NCI-H1092 (cell line): ENCODE measurements at regions not wholly inside any gene's neighbourhood (a gene's known extent, or its start where the extent isn't known, plus 50 kb on each side); places are given as distances from the start of the nearest gene placed in this dataset.

Experiments
- DNase-seq: peaks from one replicate; lab custom pipeline; 2025; lab: John Stamatoyannopoulos, UW

DNA sequence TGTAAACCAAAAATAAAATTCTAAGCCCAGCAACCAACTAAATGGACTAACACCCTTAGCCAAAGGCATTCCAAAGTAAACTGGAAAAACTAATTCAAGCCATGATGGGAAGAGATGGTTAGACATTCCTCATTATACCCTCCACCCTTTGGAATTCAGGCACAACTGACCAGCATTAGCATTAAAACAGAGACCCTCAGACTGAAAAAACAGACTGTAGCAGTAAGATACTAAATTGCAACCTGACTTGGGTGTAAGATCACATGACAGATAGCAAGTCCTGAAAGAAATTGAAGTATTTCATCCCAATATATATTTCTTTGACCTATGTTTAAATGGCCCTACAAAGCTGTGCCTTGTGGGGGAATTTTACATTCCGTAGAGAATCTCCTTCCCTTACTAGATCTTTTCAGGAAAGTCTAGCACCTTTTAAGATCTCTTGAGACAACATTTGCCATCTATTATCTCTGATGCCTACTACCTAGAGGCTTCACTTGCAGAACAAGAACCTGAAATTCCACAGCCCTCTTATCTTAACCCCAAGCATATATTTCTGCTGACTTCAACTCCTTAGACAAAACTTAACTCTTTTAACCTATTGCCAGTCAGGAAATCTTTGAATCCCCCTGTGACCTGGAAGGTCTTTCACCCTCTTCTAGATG is 750.2 kb upstream of the IGFBP3 start:
- no peak for DNase-seq

DNA sequence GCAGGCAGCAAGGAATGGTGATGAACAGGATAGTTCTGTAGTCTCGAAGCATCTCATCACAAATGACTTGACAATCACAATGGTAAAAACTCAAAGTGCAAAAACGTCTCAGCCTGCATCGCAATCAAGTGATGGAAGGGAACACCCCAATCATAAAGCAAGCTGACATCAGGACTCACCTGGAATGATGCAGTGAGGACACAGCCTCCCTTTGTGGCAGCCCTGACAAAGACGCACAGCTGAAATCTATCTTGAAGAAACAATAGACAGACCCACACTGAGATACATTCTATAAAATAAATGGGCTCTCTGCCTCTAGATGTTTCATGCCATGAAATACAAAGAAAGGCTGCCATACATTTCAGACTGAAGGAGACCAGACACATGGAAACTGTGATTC is 748.0 kb upstream of the IGFBP3 start:
- DNase-seq, result no peak

DNA sequence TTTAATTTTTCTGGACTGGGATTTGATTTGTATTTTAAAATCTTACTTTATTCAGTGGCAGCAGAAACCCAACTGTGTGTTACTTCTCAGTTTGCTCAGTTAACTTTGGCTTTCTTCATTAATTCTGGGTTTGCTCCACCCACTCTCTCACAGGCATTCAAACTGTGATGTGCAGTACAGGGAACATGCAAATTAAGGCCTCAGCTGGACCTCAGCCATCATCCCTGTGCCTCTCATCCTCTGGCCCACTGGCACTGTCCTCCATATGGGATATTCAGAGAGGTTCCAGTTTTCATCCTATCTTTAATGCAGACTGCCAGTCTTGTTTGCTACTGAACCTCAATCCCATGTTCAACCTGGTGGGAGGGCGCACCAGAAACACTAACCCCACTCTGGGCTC is 743.4 kb upstream of the IGFBP3 start:
- DNase-seq, result no peak

DNA sequence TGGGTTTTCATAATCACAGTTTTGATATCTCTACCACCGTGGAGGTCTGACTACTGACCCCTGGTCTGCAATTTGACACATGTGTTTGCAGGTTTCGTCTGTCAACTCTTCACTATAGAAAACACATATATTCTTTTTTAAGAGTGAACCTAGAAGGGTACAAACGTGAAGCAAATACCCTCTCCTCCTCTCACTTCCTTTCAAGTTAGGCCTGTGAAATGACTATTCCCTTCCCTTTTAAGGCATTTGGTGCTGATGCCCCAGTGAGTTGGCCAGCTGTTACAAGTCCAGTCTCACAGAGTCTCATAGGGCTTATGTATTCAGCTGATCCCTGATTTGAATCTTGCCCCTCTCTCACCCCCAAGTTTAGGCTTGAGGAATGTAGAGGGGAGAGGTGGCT is 742.0 kb upstream of the IGFBP3 start:
- no peak for DNase-seq

DNA sequence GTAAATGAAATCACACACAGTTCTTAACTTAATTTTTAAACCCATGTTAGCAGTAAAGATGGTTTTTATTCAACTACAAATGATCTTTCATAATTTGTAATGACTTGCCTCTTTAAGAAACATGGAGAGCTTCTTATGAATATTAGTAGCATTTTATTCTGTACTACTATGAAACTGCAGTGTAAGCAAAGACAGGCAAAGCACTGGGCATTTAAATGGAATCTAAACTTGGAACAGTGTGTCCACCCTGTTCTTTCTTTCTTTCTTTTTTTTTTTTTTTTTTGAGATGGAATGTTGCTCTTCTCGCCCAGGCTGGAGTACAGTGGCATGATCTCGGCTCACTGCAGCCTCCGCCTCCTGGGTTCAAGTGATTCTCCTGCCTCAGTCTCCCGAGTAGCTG is 740.4 kb upstream of the IGFBP3 start:
- no peak for DNase-seq

DNA sequence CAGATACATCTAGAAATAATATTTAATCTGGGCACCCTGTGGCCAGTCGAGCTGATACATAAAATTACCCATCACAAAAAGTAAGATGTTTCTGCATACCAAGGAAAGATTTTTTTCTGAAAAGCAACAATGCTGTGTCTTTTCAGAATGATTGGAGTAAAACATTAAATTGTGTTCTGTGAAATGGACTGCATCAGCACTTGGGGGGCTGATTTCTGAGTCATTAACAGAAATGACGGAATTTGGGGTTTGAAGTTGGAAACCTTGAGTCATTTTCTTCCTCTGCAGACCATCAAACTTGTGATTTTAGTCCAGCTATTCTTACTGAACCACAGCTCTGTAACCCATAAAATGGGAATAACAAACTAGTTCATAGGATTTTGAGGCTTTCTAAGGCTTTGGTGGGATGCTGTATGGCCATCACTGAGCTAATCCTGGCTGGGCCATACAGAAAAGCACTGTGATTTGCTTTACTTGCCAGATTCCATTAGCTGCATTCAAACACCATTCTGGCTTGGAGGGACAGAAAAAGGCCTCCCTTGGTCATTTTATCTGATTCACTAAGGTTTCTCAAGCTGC is 739.4 kb upstream of the IGFBP3 start:
- no peak for DNase-seq

DNA sequence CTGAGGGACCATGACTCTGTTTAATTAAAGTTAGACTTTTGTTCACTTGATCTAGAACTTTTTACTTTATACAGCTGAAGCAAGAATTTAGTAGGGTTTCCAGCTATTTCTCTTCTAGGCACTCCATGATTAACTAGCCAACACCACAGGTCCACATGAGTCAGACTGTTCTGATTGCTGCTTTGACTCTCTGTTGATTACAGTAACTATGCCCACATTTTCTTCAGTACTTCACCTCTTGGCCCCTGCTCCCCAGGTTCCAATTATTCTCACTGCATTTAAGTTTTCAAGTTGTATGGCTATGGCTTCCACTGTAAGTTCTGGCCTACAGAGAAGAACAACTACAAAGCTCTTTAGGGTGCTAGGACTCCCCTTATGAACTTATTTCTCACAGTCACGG is 737.2 kb upstream of the IGFBP3 start:
- DNase-seq, result no peak

DNA sequence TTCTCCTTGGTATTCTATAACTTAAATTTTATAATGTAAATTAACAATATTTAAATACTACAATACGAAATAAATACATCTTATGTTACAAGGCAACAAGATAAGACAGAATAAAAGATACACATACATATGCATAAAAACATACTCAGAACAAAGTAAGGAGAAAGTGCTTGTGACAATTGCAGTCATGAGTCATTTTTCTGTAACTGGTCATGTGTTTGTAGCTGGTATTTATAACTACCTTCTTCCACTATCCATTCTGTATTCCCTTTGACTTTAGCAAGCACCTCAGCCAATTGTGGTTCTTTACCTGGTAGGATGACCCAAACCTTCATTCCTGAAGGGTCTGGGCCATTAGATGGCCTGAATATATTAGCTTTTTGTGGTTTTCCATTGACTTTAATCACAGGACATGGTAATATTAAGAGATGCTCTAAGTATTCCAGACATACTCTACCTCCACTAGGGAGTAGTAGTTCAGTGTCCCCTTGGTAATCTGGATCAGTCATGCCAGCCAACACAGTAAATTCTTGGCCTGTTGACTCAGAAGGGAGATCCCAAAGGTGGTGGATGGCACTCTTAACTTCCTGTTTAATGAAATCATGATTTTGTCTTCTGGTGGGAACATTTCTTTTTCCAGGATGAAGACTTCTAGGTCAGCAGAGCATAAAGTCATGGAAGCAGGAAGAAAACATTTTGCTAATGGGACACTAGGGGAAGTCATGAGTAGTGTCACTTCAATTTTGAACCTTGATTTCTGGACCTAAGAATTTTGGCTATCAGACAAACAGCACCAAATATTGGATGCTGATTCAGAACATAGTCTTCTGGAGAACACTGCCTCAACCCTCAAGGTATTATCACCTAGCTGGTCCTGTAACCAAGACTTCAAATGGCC is 733.7 kb upstream of the IGFBP3 start:
- no peak for DNase-seq

DNA sequence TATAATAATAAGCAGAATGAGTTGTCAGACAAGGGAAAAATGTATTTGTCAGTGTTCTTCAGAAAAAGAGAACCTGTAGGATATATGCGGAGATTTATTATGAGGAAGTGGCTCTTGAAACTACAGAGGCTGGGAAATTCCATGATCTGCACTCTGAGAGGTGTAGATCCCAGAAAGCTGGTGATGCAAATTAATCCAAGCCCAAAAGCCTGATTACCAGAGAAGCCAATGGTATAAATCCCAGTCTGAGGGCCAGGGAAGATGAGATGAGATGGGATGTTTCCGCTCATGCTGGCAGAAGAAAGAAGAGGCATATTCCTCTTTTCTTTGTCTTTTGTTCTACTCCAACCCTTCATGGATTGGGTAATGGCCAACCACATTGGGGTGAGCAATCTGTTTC is 732.8 kb upstream of the IGFBP3 start:
- no peak for DNase-seq

DNA sequence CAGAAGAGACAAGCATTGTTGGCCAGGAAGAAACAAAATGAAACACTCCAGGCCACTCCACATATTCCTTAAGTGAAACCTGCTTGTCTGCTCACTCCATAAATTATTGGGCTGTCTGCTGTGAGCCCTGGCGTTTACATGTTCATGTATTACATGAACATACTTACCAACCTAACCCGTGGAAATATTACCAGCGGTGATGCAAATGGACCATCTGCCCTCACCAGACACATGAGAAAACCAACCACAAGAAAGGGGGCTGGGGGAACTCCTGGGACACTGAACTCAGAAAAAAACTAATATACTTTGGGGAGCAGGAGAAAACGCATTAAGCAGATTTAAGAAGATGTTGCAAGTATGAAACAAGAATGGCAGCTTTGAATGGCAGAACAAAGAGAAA is 731.2 kb upstream of the IGFBP3 start:
- no peak for DNase-seq

DNA sequence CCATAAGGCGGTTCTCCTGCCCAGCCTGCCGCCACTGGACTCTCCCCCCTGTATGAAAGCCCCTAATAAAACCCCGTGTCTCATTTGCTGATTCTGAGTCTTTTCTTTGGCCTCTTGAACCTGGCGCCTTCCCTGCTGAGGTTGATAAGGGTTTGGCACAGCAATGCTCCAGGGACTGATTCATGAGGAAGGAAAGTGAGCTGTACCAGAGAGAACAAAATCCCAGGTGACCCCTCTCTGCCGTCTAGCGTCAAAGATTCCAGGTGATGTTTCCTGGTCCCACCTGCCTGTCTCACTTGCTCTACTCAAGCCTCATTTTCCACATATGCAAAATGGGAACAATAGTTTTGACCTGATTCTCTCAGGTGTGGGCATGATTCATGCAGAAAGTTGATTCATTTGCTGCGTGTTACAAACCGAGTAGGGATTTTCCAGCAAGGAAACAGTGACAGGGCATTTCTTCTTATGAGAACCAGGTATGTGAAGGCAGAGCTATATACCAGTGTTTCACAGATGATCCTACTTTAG is 730.6 kb upstream of the IGFBP3 start:
- no peak for DNase-seq

DNA sequence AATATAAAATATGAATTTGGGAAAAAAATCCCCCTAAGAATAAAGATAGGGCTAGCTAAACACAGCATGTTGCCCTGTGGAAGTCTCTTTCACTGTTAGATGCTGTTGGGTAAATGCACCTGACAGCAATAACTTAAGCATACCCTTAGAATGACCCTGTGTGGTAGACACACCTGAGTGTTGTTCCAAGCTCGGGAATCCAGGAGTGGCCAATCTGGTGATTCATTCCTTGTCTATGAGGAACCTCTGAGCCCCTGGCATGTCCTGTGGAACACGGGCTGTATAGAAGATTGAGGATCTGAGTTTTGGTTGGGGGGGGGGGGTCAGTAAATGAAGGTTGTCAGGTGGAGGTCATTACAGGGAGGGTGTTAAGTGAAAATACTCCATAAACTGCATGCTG is 730.0 kb upstream of the IGFBP3 start:
- DNase-seq, result no peak

DNA sequence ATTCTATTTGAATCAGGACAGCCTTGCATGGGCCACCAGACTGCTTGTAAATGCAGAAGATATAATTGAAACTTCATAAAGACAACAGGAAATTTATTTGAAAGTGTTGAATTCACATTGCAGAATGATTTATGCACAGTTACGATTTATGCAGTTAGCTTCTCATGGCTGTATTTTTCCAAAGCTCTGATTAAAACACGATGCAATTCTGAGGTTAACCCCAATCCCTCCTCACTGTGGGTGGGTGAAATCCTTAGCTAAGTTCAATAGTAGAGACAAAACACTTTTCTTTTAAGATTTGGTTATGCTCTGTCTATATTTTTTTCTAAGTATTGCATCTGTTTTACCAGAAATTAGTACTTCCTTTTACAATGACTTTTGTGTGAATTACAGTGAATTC is 728.8 kb upstream of the IGFBP3 start:
- DNase-seq, result no peak

DNA sequence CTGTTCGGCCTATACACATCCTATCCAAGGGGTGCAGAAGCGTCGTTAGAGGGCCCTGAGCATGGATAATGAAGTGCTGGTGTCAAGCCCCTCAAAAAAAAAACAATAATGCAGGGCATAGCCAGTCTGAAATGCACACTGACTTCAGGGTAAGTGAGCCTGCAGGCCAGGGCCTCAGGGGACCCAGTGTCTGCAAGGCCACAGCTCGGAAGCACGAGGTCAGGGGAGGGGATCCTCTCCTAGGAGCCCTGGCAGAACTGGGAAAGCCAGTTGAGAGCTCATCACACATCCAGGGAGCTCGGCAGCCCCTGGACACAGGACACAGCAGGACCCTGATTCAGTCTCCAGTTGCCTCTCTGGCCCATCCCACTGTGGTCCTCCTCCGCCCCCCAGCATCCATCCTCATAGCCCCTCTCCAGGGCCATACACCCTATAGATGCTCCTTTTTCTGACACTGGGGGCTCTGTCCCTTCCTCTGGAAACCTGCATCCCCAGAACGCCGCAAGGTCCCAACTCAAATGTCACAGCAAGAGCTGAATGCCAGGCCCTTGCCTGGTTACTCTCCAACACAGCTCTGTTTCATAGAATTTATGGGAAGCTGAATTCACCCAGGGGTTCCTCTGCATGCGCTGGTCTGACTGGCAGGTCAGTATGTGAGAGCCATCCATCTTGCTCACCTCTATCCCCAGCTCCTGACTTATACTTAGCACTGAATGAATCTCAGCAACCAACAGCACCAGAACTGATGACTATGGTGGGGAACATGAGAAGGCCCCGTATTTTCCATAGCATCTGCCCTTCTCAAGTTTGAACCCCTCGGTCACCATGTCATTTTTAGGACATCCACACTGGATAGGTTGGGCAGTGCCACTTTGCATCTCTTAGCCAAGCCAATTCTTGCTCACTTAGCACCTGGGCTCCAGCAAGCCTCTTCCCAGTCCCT is 717.0 kb upstream of the IGFBP3 start:
- DNase-seq, result no peak

DNA sequence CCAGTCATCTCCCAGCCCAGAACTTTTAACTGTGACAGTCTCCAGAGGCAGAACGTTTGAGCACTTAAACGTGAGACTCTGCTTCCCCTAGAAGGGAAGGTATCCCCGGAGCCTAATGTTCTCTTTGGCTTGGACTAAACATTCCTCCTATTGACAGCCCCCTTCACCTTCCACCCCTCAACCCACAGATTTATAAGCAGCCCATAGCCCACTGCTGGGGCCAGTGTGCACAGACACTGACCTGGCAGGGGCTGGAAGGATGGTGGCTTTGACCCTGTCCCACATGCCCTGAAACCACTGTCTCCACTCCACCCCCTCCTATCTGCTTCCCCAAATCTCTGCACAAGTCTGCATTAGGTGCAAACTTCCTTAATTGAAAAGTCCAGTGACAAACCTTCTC is 715.0 kb upstream of the IGFBP3 start:
- no peak for DNase-seq

DNA sequence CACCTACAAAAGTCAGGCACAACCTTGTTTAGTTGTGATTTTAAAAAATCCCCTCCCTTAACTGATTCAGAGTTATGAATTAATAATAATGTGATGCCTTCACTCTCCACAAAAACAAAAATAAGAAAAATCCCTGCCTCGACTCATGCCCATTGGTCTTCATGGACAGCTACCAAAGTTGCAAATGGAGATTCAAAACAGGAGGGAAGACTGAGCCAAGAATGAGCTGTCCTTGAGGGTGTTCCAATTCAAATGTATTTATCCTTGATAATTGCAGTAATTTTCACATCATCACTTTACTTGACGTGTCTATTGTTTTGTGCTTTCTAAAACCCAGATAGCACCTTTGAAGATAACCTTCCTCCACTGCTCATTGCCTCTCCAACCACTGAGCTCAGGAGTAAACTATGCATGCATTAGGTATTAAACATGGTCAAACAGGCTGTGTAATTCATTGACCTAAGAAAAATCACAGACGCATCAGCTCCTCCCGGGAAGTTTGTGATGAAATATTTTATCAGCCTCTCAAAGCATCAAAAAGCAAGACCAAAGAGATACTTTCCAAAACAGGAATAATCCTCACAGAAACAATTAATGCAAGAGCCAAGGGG is 712.7 kb upstream of the IGFBP3 start:
- DNase-seq, result no peak

DNA sequence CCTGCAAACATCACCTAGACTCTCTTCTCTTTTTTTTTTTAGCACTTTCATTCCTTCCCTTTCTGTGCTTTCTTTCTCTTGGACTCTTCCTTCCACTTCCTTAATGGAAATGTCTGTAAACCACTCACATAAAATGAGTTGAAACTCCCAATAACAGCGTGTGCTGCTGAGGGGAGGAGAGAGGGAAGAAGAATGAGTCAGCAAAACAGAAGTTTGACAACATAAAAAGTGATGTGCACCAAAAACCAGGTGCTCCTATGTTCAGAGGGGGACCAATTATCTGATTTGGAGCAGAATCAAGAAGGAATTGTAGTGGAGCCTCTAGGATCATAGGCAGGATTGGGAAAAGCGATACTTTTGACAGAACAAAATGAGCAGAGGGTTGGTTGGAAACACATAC is 712.1 kb upstream of the IGFBP3 start:
- DNase-seq, result no peak

DNA sequence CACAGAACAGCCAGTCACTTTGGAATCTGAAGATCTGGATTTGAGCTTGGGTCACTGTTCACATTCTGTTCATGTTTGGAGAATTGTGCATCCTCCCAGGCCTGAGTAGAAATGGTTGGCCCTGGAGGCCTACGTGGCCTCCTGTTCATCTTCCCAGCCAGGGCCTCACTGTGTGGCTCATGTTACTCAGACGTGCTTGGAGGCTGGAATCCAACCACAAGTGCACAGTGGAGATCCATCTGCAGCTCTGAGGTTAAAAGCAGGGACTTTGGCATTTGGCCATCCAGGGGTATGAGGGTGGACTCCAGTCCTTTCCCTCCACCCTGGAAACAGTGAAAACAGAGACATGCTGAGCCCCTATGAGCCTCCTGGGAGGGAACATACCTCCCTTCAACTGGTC is 709.0 kb upstream of the IGFBP3 start:
- peak; percentile 10 for DNase-seq

DNA sequence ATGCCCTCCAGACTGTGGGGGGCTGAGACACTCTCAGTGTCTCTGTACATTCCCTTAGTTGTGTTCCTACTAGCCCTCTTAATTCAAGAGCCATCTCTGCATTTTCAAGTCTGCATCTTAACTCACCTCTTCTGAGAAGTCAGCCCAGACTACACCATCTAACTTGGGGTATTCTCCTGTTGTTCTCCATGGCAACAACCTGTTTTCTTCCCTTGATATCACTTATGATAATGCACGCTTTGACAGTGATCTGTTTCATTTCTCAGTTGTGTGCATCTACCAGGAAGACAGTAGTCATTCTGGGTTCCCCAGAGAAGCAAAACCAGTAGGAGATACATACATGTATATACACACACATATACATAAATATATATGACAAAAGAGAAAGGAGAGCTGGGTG is 707.3 kb upstream of the IGFBP3 start:
- no peak for DNase-seq

DNA sequence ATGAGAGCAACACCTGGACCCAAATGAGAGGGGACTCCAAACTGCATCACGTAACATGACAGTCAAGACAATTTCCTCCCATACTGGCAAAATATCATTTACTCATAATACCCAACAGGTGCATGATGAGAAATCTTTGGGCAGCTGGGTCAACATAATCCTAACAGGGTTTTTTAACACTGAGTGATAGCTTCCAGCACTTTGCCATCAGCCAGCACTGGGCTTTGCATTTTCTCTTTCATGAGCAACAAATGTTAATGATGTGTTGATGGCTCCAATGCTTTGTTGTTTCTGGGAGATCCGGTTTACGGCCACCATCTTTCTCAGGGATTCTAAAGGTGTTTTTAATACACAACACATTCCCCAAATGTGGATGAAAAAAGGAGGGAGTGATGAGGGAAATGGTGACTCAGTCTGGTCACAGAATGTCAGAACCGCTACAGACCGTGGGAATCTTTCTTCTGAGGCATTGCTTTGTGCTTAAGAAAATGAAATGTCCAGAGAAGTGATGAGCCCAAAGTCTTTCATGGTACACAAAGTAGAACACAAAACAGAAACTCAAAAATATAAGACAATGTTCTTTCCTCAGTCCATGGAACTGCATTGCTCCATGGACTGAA is 705.7 kb upstream of the IGFBP3 start:
- DNase-seq, result peak; percentile 39

DNA sequence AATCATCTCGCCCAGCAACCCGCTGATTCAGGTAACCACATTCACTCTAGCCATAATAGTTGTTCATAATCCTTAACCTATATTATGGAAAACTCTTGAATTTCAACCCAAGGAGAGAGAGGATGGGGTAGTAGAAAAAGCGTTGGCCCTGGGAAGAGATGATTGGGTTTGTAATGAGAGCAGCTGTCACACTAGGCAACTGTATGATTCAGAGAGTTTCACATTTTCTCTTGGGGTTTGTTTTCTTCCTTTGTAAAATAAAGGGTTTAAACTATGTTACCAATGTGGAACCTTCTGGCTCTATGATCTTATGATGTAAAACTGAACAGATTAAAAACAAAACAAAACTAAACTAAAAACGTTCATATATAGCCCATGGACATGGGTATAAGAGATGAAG is 705.2 kb upstream of the IGFBP3 start:
- no peak for DNase-seq
